HG02610 (cell line): ENCODE measurements at regions not wholly inside any gene's neighbourhood (a gene's known extent, or its start where the extent isn't known, plus 50 kb on each side); places are given as distances from the start of the nearest gene placed in this dataset.

Source experiments
- ATAC-seq: cut with Tn5 transposase; IDR thresholded peaks from one replicate; pipeline ENCODE4 v1.9.1; 2021; ENCODE audit warnings: mild to moderate bottlenecking, moderate library complexity; ENCODE audit not compliant: unreplicated experiment

GRCh38 chr16:73179705-73180331 lies 131.9 kb upstream of the ZFHX3 start:
- ATAC-seq: no peak

GRCh38 chr16:73177729-73178295 lies 129.9 kb upstream of the ZFHX3 start:
- no peak for ATAC-seq

GRCh38 chr16:73176577-73177013 lies 128.7 kb upstream of the ZFHX3 start:
- ATAC-seq: no peak

- ATAC-seq: no peak
These were observed 125.2 kb upstream of the ZFHX3 start for GRCh38 chr16:73172973-73173709.

DNA sequence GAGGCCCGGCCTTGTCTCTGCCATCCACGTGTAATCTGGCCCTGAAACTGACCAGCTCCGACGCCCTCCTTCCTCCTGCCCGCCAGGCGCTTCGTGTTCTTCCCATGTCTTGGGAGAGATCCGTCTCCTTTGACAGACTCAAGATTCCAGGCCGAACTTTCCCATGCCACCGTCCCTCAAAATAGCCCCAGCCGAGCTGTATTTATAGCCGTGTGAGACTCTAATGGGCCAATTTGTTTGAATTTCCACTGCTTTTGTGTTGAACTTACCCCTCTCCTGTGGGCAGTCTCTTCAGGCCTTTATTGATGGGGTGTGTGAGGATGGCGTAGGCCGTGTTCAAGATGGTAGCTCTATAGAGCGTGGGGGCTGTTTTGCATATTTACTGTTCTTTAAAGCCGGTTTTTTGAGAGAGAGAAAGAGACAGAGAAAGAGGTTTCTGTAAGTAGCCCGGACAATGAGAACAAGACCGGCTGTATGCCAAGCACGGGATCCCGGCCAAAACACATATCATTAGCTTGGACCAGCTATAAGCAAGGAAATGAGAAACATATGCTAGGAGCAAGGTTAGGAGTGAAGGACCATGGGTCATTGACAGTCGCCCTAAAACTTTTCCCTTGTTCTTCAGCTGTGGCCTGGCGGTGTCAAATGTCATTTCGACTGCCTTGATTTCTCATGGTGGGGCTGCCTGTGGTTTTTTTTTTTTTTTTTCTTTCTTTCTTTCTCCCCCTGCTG lies 124.5 kb upstream of the ZFHX3 start:
- no peak for ATAC-seq

GRCh38 chr16:73171901-73172240 lies 123.9 kb upstream of the ZFHX3 start:
- ATAC-seq: no peak

DNA sequence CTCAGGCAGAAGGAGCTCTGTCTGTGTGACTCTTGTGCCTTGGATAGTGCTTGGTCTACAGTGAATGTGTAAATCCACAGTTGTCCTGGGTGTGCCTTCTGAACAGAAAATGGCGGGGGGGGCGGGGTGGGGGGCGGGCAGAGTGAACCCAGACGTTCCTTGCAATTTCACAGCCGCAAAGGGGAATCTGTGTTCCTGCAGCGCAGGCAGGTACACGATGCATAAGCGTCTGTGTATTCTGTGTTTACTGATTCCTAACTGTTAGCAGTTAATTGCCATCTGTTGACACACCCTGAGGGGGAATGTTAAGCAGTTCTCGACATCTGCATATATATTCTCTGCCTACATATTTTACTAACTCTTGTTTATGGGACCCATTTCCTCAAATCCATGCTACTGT lies 123.5 kb upstream of the ZFHX3 start:
- ATAC-seq: no peak

GRCh38 chr16:73170612-73171038 lies 122.7 kb upstream of the ZFHX3 start:
- no peak for ATAC-seq

- no peak for ATAC-seq
These were observed 119.1 kb upstream of the ZFHX3 start for GRCh38 chr16:73166947-73167550.

DNA sequence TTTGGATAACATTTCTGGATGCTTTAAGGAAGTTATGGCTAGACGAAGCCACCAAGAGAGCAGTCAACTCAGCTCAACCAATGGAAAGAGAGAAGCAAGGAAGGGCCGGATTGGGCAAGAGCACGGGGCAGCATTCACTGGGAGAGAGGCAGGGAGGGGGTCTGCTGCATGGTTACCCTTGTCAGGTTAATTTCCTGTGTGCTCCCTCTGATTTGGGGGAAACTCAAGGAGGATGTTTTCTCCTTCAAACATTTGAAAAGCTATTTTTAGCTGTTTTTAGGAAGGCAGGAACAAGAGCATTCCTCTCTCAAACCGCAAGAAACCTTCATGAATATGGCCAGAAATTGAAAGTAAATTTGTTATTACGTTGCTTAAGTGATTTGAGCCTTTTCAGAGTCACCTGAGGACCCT lies 118.5 kb upstream of the ZFHX3 start:
- ATAC-seq: no peak

DNA sequence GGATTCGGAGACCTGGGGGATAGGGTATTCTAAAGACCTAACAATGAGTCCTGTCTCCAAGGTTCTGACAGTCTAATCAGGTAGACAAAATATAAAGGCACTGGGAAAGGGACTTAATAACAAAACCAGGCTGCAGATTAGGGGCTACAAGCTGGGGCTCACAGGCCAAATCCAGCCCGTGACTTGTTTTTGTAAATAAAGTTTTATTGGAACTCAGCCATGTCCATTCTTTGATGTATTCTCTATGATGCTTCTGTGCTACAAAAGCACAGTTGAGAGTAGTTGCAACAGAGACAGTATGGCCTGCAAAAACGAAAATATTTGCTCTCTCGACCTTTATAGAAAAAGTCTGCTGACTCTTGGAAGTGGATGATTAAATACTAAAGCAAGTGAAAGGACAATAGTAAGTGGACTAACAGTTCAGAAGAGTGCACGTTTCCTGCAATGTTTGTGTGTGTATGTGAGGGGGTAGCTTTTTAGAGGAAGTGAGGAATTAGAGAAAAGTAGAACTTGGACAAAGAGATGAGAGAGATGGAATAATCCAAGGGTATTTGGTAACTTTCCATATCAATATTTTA lies 115.4 kb upstream of the ZFHX3 start:
- ATAC-seq: no peak

- no peak for ATAC-seq
These were observed 114.0 kb upstream of the ZFHX3 start for GRCh38 chr16:73161977-73162376.

DNA sequence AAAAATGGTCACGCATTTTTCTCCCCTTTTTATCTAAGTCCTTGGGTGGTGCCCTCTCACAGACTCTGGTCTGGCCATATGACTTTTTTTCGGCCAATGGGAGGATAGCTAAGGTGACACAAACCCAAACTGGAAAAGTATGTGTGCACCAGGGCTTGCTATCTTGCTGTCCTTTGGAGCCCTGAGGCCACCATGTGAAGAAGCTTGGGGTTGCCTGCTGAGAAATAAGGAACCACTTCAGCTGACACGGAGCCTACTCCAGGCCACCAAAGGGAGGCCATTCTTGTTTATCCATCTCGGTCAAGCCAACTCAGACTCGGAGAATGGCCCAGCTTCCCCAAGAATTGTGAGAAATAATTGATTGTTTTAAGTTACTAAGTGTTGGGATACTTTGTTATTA lies 111.4 kb upstream of the ZFHX3 start:
- ATAC-seq: no peak

DNA sequence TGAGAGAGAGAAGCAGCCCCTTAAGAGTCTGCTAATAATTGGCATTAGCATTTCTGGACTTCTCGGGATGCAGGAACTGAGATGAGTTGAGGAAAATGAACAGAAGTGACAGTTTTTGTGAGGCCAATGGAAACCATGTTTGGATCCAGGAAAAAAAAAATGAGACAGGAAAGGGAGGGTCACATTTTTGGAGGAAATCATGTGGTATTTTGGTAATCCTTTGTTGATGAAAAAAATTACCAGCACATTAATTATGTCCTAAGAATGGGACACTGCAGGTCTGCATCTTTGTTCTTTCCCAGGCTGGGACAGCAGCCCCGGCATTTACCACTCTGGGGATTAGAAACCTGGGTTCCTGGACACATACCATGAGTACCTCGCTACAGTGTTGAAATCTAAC lies 109.9 kb upstream of the ZFHX3 start:
- ATAC-seq: no peak

DNA sequence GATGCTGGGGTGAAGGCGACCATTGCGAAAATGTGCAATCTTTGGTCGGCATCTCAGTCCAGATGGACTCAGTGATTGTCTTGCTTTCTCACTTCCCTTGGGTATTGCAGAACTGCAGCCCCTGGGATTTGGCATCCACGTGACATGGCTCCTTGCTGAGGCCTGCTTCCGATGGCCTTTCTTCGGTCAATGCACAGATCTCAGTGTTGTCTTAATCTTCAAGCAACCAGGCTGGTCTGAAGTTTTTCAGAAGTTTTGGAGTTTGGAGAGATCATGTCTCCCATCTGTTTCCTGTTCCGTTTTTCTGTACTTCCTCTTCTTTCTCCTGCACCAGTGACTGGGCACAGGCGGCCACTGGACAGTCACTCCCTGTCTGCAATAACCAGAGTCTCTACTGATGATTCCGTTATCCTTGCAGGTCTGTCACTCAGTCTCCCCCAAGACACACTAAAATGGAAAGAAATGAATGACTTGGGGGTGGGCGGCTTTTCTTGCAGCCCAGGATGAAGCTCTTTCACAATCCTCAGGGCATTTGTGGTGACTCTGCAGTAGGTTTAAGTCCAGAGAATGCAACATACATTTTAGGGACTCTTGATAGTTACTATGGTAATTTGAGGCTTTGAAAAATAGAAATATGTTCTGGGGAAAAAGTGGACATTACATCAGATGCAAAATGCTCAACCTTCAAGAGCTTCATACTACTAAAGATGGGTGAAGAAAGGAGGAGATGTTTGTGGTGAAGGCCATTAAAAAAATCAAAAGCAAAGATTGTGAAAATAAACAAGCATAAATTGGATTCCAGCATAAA lies 106.3 kb upstream of the ZFHX3 start:
- ATAC-seq: no peak

GRCh38 chr16:73152386-73153125 lies 104.6 kb upstream of the ZFHX3 start:
- ATAC-seq: no peak

- no peak for ATAC-seq
These were observed 104.0 kb upstream of the ZFHX3 start for GRCh38 chr16:73151941-73152340.

DNA sequence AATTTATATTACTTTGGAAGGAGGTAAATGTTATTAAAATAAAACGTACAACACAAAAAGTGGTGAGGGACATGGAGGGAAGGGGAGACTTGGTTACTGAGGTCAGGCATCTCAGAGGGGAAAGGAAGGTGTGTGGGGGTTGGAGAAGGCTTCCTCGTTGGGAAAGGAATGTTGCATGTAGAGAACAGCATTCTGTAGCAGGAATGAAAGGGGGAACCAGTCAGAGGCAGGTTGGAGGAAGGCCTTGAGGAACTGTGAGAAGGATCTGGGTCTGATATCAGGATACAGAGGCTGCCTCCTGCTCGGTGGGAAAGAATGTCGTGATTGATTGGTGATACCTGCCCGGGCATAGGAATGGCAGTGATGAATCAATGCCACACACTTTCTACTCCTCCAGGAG lies 103.3 kb upstream of the ZFHX3 start:
- no peak for ATAC-seq

DNA sequence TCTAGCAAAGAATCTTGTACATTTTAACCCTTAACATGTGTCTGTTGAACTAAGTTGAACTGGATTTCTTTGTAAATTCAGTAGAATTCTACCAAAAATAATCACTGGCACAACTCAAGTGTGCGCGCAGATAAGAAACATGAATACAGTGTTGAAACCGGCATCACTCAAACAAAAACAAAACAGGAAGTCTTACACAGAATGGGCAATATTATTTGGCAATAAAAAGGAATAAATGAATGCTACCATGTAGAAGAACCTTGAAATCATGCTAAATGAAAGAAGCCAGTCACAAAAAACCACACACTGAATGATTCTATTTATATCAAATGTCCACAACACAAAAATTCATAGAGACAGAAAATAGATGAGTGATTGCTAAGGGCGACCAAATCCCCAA lies 102.9 kb upstream of the ZFHX3 start:
- no peak for ATAC-seq
